Testis (tissue), 2 donors: ENCODE measurements at regions not wholly inside any gene's neighbourhood (a gene's known extent, or its start where the extent isn't known, plus 50 kb on each side); places are given as distances from the start of the nearest gene placed in this dataset.

Experiments used
- DNase-seq: peaks from one replicate; pipeline ENCODE4 v3.0.0-alpha.2; 2019
- H3K27ac ChIP-seq, 2 donors: fragments of 200-600 bp; sonication (generic); one replicate each; pipeline ENCODE4 v1.5.1; 2019
- H3K27me3 ChIP-seq: fragments of 200-600 bp; sonication (generic); one replicate; pipeline ENCODE4 v1.5.1; 2019
- H3K36me3 ChIP-seq: fragments of 200-600 bp; sonication (generic); one replicate; pipeline ENCODE4 v1.5.1; 2017; ENCODE audit warnings: low read depth; ENCODE audit errors: missing control alignments
- H3K4me1 ChIP-seq: fragments of 200-600 bp; sonication (generic); one replicate; pipeline ENCODE4 v1.5.1; 2019
- H3K4me3 ChIP-seq, 2 donors: fragments of 200-600 bp; sonication (generic); one replicate each; pipeline ENCODE4 v1.5.1; 2017 to 2019
- H3K9me3 ChIP-seq: fragments of 200-600 bp; sonication (generic); one replicate; pipeline ENCODE4 v1.5.1; 2017
- POLR2A ChIP-seq: fragments of 450-650 bp; IDR thresholded peaks from one replicate; pipeline ENCODE4 v1.6.1; 2017; ENCODE audit warnings: antibody characterized with exemption, mild to moderate bottlenecking, moderate library complexity
- WGBS, 2 donors: methylation state at CpG; one replicate each; pipeline ENCODE4 v1.1.5; 2018; 5-methylcytosine and 5-hydroxymethylcytosine counted together
- intact Hi-C: fragments of 100-400 bp; cut with DNase I; formaldehyde crosslinking; loops from one replicate; pipeline ENCODE4 v1.15.1; 2023; ENCODE audit warnings: low total_unique reads
- TF ChIP-seq, protein P1 (sequence below), 3 experiments: fragments of 450-650 bp in 2 of 3; fragments of 200-600 bp in 1 of 3; sonication (generic) in 1 of 3; IDR thresholded peaks; one replicate each; pipeline ENCODE4 v1.5.1; 2016 to 2019; ENCODE audit warnings: antibody characterized with exemption in 3 of 3, mild to moderate bottlenecking in 2 of 3, moderate library complexity in 1 of 3

DNA sequence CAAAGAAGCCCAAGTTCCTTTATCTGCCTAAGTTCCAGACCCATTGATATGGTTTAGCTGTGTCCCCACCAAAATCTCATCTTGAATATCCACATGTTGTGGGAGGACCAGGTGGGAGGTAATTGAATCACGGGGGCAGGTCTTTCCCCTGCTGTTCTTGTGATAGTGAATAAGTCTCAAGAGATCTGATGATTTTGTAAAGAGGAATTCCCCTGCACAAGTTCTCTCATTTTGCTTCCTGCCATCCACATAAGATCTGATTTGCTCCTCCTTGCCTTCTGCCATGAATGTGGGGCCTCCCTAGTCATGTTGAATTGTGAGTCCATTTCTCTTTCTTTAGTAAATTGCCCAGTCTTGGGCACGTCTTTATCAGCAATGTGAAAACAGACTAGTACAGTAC lies 860.2 kb downstream of the FSTL5 start:
- no peak for TF ChIP-seq POLR2A
- TF ChIP-seq, protein P1, sequence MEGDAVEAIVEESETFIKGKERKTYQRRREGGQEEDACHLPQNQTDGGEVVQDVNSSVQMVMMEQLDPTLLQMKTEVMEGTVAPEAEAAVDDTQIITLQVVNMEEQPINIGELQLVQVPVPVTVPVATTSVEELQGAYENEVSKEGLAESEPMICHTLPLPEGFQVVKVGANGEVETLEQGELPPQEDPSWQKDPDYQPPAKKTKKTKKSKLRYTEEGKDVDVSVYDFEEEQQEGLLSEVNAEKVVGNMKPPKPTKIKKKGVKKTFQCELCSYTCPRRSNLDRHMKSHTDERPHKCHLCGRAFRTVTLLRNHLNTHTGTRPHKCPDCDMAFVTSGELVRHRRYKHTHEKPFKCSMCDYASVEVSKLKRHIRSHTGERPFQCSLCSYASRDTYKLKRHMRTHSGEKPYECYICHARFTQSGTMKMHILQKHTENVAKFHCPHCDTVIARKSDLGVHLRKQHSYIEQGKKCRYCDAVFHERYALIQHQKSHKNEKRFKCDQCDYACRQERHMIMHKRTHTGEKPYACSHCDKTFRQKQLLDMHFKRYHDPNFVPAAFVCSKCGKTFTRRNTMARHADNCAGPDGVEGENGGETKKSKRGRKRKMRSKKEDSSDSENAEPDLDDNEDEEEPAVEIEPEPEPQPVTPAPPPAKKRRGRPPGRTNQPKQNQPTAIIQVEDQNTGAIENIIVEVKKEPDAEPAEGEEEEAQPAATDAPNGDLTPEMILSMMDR (IDR thresholded peaks at IDR 0.05), result no peak
- Histone ChIP-seq H3K36me3 (no peaks in the 10 kb centered on the region), H3K27ac (no peak overlapping the region), H3K4me3 (no peak overlapping the region), H3K9me3 (no peaks in the 10 kb centered on the region), H3K4me1 (no peaks in the 10 kb centered on the region), H3K27me3 (no peaks in the 10 kb centered on the region)
- intact Hi-C loops, result no loop called here
- DNase-seq, result no peak
- WGBS, 2 donors, result 75 to 97% methylated on average over 2 of the region's 2 CpGs

DNA sequence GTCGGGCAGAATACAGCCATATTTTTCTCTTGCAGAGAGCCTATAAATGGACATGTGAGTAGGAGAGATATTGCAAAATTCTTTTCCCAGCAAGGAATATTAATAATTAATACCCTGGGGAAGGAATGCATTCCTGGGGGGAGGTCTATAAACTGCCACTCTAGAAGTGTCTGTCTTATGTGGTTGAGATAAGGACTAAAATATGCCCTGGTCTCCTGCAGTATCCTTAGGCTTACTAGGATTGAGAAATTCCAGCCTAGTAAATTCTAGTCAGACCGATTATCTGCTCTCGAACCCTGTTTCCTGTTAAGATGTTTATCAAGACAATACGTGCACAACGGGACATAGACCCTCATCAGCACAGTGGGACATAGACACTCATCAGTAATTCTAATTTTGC lies 872.6 kb downstream of the FSTL5 start:
- TF ChIP-seq, protein P1 (IDR thresholded peaks at IDR 0.05), result no peak
- no peak for TF ChIP-seq POLR2A
- H3K4me3 ChIP-seq, result no peak overlapping the region
- no peak overlapping the region for H3K27ac ChIP-seq
- intact Hi-C loops, result no loop called here
- 54 to 97% methylated on average over 5 of the region's 5 CpGs for WGBS, 2 donors
- no peaks in the 10 kb centered on the region for H3K9me3 ChIP-seq
- DNase-seq, result no peak
- H3K4me1 ChIP-seq, result no peaks in the 10 kb centered on the region
- H3K27me3 ChIP-seq, result no peaks in the 10 kb centered on the region
- H3K36me3 ChIP-seq, result no peaks in the 10 kb centered on the region

DNA sequence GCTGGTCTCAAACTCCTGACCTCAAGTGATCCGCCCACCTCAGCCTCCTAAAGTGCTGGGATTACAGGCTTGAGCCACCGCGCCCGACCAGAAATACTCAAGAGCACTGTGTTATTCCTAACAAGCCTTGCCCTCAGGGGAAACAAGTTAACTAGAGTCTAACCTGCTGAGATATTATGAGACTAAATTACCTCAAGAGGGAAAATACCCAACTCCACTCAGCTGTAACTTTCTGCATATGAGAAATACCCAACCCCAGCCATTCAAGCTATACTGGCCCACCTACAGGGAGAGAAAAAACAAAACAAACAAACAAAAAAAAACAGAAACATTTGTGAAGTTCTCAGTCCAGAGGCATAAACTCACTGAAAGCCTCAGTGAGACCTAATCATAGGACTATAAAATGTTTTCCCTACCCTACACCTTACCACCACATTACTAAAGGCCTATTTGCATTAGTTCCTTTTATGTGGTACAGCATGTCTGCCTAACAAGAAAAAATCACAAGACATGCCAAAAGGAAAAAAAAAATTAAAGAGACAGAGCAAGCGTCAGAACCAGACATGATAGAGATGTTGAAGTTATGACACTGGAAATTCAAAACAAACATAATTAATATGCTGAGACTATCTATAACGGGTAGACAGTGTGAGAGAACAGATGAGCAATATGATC lies 876.0 kb downstream of the FSTL5 start:
- Histone ChIP-seq H3K27ac (no peak overlapping the region), H3K4me1 (no peaks in the 10 kb centered on the region), H3K9me3 (no peaks in the 10 kb centered on the region), H3K27me3 (no peaks in the 10 kb centered on the region), H3K36me3 (no peaks in the 10 kb centered on the region), H3K4me3 (no peak overlapping the region)
- no peak for TF ChIP-seq POLR2A
- TF ChIP-seq, protein P1 (IDR thresholded peaks at IDR 0.05), result no peak
- intact Hi-C loops, result no loop called here
- WGBS, 2 donors, result 63 to 64% methylated on average over 6 of the region's 6 CpGs
- DNase-seq, result no peak

DNA sequence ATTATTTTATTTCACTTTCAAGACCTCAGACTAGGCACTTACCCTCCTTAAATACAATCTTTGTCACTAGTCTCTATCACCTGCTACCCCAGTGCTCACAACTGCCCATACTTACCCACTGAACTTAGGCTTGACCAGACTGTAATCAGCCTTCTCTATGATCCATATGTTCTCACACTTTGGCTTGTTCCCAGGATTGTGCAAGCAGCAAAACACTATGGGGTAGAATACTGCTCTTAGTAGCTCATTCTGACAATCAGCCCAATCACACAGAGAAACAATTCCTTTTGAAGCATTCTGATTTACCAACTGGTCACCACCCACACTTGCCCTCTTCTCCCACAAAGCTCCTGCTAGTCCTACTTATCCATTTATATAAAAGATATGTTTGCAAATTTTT lies 878.3 kb downstream of the FSTL5 start:
- no peak overlapping the region for H3K27ac ChIP-seq
- intact Hi-C loops, result no loop called here
- H3K4me3 ChIP-seq, result no peak overlapping the region
- H3K36me3 ChIP-seq, result no peaks in the 10 kb centered on the region
- no peaks in the 10 kb centered on the region for H3K9me3 ChIP-seq
- no peaks in the 10 kb centered on the region for H3K27me3 ChIP-seq
- H3K4me1 ChIP-seq, result no peaks in the 10 kb centered on the region
- TF ChIP-seq POLR2A, result no peak
- TF ChIP-seq, protein P1 (IDR thresholded peaks at IDR 0.05), result no peak
- no peak for DNase-seq

DNA sequence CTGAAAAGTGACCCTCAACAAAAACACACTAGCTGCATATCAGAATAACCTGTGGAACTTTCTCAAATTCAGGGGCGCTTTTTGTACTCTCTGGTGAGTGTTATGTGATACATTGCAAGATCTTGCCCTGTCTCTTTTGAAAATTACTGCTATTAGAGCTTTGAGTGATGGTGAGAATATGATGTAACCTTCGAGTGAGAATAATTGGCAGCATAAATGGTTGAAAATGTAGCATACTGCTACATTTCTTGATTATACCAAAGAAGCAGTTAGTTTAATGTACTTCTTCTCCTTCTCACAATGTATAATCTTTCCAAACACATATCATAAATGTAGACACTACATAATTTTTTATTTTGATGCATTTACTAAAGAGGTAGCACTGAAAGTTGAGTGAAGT lies 882.9 kb downstream of the FSTL5 start:
- DNase-seq, result no peak
- 44 to 87% methylated on average over 2 of the region's 2 CpGs for WGBS, 2 donors
- Histone ChIP-seq H3K27ac (no peak overlapping the region), H3K36me3 (no peaks in the 10 kb centered on the region), H3K27me3 (no peaks in the 10 kb centered on the region), H3K4me1 (no peaks in the 10 kb centered on the region), H3K9me3 (no peaks in the 10 kb centered on the region), H3K4me3 (no peak overlapping the region)
- TF ChIP-seq, protein P1 (IDR thresholded peaks at IDR 0.05), result no peak
- no peak for TF ChIP-seq POLR2A
- intact Hi-C loops, result no loop called here
